ENCODE measurements at regions not wholly inside any gene's neighbourhood (a gene's known extent, or its start where the extent isn't known, plus 50 kb on each side); places are given as distances from the start of the nearest gene placed in this dataset.

GRCh38 chr1:177784409-177784808 lies 185.4 kb downstream of the SEC16B start:
- no peak for DNase-seq (ENCODE audit: extremely low spot score in 2 of 2)
- intact Hi-C loops (cut with DNase I): no loop called here
- H3K27ac ChIP-seq: no peak overlapping the region
- no peaks in the 10 kb centered on the region for H3K27me3 ChIP-seq
- no peak for TF ChIP-seq POLR2AphosphoS5 (IDR thresholded peaks at IDR 0.05; ENCODE audit: insufficient read depth in 1 of 2, low read depth in 1 of 2)
- no peaks in the 10 kb centered on the region for H3K36me3 ChIP-seq
- no peaks in the 10 kb centered on the region for H3K4me1 ChIP-seq
- H3K9me3 ChIP-seq: no peaks in the 10 kb centered on the region
- no peak overlapping the region for H3K4me3 ChIP-seq

GRCh38 chr1:177783051-177783450 lies 186.8 kb downstream of the SEC16B start:
- TF ChIP-seq POLR2AphosphoS5 (IDR thresholded peaks at IDR 0.05; ENCODE audit: insufficient read depth in 1 of 2, low read depth in 1 of 2): no peak
- no peak for TF ChIP-seq POLR2A (IDR thresholded peaks at IDR 0.05)
- TF ChIP-seq CTCF (IDR thresholded peaks at IDR 0.05): no peak
- intact Hi-C loops (cut with DNase I): no loop called here
- no peak for DNase-seq (ENCODE audit: extremely low spot score in 2 of 2)

GRCh38 chr1:177780096-177780700 lies 189.7 kb downstream of the SEC16B start:
- no peak for TF ChIP-seq POLR2AphosphoS5 (IDR thresholded peaks at IDR 0.05; ENCODE audit: insufficient read depth in 1 of 2, low read depth in 1 of 2)
- no peak for TF ChIP-seq POLR2A (IDR thresholded peaks at IDR 0.05)
- peak in 2 of 3 experiments; percentile 6 to 16 for TF ChIP-seq CTCF (IDR thresholded peaks at IDR 0.05)
- DNase-seq (ENCODE audit: extremely low spot score in 2 of 2): no peak
- Histone ChIP-seq H3K27ac (no peak overlapping the region), H3K36me3 (no peaks in the 10 kb centered on the region), H3K4me3 (no peak overlapping the region), H3K27me3 (no peaks in the 10 kb centered on the region), H3K9me3 (no peaks in the 10 kb centered on the region), H3K4me1 (no peaks in the 10 kb centered on the region)
- intact Hi-C loops (cut with DNase I): no loop called here

More at GRCh38 chr1:177783051-177783450, 186.8 kb downstream of the SEC16B start:
- Histone ChIP-seq H3K27ac (no peak overlapping the region), H3K27me3 (no peaks in the 10 kb centered on the region), H3K9me3 (no peaks in the 10 kb centered on the region), H3K4me1 (no peaks in the 10 kb centered on the region), H3K36me3 (no peaks in the 10 kb centered on the region), H3K4me3 (no peak overlapping the region)

- no peak for TF ChIP-seq CTCF (IDR thresholded peaks at IDR 0.05)
- TF ChIP-seq POLR2AphosphoS5 (IDR thresholded peaks at IDR 0.05; ENCODE audit: insufficient read depth in 1 of 2, low read depth in 1 of 2): no peak
- TF ChIP-seq POLR2A (IDR thresholded peaks at IDR 0.05): no peak
- no peak overlapping the region for H3K4me3 ChIP-seq
- intact Hi-C loops (cut with DNase I): no loop called here
- H3K9me3 ChIP-seq: no peaks in the 10 kb centered on the region
- H3K27ac ChIP-seq: no peak overlapping the region
- no peaks in the 10 kb centered on the region for H3K27me3 ChIP-seq
- no peak for DNase-seq (ENCODE audit: extremely low spot score in 2 of 2)
- no peaks in the 10 kb centered on the region for H3K4me1 ChIP-seq
- no peaks in the 10 kb centered on the region for H3K36me3 ChIP-seq
Observed at GRCh38 chr1:177779166-177779965, 190.5 kb downstream of the SEC16B start.

GRCh38 chr1:177775924-177776323 lies 193.9 kb downstream of the SEC16B start:
- intact Hi-C loops (cut with DNase I): no loop called here
- Histone ChIP-seq H3K27me3 (no peaks in the 10 kb centered on the region), H3K9me3 (no peaks in the 10 kb centered on the region), H3K4me3 (no peak overlapping the region), H3K4me1 (no peaks in the 10 kb centered on the region), H3K27ac (no peak overlapping the region), H3K36me3 (no peaks in the 10 kb centered on the region)
- no peak for TF ChIP-seq POLR2A (IDR thresholded peaks at IDR 0.05)
- TF ChIP-seq CTCF (IDR thresholded peaks at IDR 0.05): no peak
- TF ChIP-seq POLR2AphosphoS5 (IDR thresholded peaks at IDR 0.05; ENCODE audit: insufficient read depth in 1 of 2, low read depth in 1 of 2): no peak
- DNase-seq (ENCODE audit: extremely low spot score in 2 of 2): no peak
